Left hindlimb (tissue), 1 donor: ENCODE measurements at regions not wholly inside any gene's neighbourhood (a gene's known extent, or its start where the extent isn't known, plus 50 kb on each side); places are given as distances from the start of the nearest gene placed in this dataset.
"Not testable (repeated sequence)": the region's sequence is repeated elsewhere in the genome, so short reads cannot be mapped to it uniquely, and the experiment has no call there.

ENCODE experiments used
- DNase-seq: peaks from one replicate; pipeline ENCODE4 v3.0.0-alpha.2; 2018

GRCh38 chr22:48820481-48821345 lies 1007.0 kb downstream of the BRD1 start:
- no peak for DNase-seq

DNA sequence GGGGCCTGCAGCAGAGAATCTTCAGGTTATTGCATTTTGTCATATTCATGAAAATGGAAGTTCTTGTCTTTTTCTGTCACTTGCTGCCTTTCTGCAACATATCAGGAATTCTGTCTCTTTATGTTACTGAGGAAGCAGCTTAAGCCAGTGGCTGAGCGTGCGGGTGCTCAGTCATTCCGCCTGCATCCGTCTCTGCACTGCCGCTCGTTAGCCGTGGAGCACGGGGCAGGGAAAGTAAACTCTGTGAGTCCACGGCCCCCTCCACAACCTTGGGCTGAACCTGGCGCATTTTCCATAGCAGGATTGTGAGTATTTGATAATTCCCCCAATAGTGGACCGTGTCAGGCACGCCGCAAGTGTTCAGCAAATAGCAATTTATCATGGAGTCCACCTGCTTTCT lies 1007.7 kb downstream of the BRD1 start:
- DNase-seq = no peak

DNA sequence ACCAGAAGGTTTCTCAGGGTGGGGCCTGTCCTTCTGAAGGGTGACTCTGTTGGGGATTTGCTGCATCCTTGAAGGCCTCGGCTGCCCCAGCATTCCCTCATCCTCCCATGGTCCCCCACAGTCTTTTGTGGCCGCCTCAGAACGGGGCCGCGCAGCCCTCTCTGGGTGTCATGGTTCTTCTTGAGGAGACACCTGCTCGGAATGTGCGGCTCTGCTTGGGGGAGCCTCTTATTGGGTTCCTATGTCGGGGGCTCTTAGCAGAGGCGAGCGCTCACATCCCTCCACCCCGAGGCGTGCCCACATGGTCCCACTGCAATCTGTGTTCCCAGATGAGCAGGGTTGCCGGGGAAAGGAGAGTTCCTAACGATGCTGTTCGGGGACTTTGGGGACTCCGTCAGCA lies 1008.4 kb downstream of the BRD1 start:
- no peak for DNase-seq

DNA sequence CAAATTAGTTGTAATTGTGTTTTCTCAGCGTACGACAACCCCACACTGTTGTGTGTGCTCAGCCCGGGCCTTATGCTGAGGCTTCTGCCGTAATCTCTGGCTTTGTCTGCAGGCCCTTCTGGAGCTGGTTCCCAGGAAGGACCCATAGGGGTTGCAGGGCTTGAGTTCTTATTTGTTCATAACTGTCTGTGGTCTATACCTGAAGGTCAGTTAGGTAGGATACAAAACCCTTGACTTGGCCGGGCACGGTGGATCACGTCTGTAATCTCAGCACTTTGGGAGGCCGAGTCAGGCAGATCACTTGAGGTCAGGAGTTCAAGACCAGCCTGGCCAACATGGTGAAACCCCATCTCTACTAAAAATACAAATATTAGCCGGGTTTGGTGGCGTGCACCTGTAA lies 1010.2 kb downstream of the BRD1 start:
- not testable (repeated sequence) for DNase-seq

DNA sequence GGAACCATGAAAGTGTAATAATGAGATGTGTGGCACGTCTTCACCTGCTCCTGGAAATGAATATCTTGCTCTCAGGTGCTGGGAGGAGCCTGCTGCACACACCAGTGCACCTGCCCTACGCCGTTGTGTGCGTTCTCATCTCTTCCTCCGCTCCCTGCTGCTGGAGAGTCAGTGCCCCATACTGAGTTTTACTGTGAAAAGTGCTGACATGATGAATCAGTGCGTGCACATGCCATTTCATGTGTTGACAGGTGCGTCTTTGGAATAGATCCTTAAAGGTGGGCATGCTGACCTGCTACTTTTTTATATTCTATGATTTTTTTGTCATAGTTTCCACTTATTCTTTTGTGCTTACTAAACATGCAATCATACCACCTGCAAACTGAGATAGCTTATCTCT lies 1015.8 kb downstream of the BRD1 start:
- no peak for DNase-seq

DNA sequence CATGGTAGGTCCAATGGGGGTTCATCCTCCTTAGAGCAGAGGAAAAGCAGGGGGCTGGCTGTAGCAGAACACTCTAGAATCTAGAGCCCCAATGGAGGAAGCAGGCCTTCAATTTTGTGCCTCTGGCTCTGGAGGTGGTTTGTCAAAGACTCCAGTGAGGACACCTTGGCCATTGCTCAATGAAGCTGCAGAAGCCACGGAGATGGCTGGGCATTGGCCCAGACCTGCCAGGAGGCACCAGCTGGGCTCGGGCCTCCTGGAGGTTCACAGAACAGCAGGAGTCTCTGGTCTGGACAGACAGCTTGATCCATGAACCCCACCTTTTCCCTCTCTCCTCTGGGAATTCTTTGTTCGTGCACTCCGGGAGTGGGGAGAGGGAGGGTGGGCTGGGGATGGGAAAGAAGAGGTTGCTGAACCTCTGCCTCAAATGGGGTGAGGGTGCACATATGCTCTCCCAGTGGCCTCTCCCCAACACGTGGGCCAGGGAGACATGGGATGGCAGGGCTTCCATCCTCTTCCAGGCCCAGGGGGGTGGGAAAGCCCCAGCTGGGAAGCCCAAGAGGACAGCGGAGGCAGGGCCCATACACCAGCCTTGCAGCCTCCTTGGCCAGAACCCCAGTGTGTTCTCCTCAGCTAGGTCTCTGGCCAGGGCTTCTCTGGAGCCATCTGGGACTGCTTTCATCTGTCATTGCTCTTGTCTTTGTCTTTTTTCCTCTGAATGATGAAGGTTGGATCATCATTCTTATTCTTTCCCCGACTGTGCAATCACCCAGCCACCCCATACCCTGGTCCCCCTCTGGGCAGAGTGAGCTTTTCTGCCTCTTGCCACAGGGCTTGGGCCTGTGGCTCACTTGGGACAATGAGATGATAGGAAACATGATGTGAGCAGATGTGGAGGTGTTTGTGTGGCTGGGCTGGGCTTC lies 1019.4 kb downstream of the BRD1 start:
- no peak for DNase-seq

DNA sequence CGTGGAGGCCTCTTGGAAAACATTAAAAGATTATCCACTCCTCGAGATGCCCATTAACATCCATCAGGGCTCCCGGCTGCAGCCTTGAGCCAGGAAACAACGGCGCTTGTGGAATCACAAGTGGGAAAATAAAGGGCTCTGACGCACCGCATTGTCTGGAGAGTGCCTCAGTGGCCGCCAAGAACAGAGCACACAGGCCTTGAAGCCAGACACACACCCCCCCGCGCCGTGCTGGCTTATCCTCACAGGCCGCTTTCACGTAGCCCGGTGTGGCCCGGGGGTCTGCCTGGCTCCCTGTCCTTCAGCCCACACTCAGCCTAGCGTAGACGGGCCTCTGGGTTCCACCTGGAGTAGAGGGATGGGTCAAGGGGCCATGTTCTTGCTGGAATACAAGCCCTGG lies 1020.5 kb downstream of the BRD1 start:
- no peak for DNase-seq

- DNase-seq = no peak
Measured at GRCh38 chr22:48806227-48806781, 1021.4 kb downstream of the BRD1 start.

- no peak for DNase-seq
Measured at GRCh38 chr22:48805516-48805915, 1022.2 kb downstream of the BRD1 start.

DNA sequence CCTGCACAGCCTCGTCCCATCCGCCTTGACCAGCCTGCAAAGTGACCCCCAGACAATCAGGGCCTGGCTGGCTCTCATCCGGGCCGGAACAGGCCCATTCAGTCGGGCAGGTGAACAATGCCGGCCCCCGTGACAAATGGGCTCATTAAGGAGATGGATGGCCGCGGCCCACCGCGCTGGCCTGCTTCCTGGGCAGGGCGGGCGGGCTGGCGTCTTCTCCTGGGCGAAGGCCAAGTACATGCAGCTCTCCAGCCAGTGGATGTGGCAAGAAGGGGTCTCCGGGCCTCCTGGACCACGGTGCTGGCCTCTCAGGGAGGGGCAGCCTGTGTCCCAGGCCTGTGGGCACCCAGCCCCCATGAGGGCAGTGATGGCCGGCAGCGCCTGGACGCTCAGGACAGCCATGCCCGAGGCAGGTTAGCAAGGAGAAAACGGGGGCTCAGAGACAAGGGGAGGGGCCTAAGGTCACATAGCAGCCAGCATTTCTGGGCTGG lies 1022.8 kb downstream of the BRD1 start:
- no peak for DNase-seq

DNA sequence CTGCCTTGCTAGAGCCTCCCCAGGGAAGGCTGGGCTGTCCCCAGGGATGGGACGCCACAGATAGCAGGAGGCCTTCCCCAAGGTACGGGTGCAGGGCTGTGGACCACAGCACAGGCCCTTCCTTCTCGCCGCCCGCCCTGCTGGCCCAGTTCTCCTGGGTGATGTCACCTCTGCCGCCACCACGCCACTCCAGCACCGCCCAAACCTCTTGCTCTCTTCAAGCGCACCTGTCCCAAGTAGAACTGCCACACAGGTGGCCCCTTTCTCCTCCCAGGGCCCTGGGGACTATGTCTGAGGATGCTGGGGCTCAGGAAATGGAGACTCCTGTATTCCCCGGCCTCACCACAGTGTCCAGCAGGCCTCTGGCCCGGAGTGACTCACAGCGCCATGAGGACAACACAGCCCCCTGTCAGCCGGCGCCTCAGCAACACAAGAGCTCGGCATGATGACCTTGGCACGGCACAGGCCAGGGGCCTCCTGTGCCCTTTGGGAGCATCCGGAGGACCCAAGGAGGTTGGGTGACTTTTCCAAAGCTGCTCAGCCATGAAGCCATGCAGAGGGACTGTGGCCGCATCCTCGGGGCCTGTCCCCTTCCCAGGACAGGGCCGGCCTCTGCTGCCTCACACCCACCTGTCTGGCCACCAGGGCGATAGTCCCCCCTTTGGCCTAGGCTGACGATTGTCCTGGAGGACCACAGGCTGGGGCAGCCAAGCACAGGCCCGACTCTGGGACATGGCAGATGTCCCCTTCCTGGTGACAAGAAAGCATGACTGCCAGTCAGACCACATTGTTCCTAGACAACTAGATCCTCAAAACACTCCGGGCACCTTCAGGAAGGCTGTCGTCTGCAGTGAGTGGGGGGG lies 1023.5 kb downstream of the BRD1 start:
- DNase-seq = no peak

GRCh38 chr22:48803171-48803947 lies 1024.3 kb downstream of the BRD1 start:
- no peak for DNase-seq

GRCh38 chr22:48802576-48802975 lies 1025.1 kb downstream of the BRD1 start:
- DNase-seq = no peak

DNA sequence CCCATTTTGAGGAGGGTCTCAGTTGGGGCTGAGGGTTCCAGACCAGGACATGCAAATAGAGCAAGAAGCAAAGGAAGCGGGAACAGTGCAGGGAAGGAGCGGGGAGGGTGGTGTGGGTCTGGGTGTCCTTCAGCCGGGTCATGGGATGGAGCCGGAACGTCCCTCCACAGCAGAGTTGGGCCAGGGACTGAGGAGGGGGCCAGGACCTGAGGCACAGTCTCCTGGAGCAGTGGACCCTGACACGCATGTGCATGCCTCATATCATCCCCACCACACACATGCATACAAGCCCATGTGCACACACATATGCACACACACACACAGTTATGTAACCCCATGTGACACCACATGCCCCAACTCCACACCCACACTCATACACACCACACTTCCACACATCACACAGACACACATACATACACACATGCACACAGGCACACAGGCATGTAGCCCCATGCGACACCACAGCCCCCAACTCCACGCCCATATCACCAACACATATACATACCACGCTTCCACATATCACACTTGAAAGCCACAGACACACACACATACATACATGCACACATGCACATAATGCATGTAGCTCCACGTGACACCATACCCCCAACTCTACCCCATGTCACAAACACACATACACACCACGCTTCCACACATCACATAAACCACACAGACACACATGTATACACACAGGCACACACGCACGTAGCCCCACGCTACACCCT lies 1026.6 kb downstream of the BRD1 start:
- no peak for DNase-seq

DNA sequence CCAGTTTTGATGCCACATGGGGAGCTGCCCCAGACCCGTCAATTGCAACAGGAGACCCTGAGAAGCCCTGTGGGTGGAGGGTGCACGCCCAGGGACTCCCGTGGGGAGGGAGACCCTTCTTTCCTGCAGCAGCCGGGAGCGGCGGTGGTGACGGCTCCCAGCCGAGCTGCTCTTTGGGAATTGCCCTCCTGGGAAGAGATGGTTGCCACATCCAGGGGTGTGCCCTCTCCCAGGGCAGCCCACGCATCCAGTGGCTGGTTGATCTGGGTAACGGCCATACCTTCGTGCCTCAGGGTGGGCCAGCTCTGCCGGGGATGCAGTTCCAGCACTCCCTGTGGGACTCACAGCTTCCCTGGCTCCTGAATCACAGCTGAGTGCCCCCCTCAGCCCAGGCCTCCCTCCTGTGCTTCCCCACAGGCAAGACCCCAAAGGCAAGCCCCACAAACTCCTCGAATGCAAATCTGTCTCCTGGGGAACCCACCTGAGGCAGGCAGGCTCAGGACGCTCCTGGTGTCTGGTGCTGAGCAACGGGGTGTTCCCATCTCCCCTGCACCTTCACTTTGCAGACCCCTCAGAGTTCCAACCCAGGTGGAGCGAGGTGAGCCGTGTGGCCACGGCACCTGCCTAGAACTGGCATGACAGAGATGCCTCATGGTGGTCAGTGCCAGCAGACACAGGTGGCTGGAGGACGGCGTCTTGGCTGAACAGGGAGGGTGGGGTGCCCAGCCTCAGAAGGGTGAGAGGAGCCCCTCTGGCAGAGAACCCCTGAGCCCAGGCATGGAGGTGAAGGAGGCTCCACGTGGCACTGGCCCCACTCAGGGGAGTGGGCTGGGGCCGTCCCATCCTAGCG lies 1027.4 kb downstream of the BRD1 start:
- no peak for DNase-seq

DNA sequence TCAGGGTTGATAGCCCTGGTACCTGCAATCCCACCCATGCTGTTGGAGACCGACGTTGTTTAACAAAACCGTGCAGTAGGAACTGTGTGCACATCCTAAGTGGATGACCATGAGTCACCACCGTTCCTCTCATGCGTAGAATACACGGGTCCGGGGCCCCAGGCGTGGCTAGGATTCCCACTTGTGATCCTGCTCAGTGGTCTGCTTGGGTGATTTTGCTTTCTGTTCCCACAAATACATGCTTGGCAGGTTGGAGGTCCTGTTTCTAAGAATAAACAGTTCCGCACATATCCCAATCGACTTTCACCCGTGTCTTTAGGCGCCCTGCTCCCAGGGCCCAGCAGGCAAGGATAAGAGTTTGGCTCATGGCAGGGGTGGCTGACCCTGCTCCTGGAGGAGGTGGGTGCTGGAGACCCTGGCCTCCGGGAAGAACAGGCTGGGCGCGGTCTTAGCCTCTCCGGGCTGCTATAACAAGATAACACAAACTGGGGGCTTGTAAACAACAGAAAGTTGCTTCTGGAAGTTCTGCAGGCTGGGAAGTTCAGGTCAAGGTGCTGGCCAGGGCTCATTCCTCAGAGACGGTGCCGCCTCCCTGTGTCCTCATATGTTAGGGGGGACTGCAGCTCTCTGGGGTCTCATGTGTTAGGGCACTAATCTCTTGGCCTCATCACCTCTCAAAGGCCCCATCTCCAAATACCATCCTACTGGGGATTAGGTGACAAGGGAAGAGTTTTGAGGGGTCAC lies 1028.3 kb downstream of the BRD1 start:
- no peak for DNase-seq

DNA sequence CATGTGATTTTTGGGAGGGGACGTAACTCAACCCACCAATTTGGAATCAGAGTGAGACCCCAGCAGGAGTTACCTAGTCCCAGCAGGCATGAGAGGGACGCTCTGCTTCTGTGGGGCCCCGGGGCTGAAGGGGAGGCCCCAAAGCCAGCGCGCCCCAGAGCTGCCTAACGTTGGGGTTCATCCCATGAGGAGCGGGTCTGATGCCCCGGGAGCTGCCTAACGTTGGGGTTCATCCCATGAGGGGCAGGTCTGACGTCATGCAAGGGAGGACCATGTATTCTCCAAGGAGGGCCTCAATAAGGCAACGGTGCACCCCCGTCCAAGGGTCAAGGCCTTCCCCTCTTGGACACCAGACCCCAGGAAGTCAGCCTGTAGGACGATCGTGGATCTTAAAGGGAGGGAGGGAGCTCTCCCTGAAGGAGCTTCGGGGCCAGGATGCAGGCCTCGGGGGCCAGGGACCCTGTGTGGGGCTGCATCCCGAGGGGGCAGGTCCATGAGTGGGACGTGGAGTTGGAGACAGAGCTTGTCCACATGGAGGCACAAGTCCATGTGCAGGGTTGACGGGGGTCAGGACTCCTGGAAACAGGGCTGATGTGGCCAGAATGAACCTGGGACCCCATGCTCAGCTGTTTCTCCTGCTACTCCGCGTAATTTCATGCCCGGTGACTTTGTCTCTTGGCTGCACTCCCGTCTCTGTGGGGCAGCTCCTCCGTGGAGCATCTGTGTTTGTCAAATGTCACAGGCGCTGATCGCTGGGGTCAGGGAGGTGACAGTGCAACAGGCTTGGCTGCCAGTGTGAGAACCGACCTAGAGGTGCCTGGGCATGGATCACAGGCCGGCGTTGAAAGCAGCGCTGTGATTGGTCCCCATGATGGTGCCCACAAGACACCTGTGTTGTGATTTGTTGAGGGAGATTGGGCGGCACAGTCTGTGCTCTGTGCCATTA lies 1029.1 kb downstream of the BRD1 start:
- no peak for DNase-seq

- no peak for DNase-seq
Measured at GRCh38 chr22:48797731-48798130, 1029.9 kb downstream of the BRD1 start.
